ENCODE measurements at regions not wholly inside any gene's neighbourhood (a gene's known extent, or its start where the extent isn't known, plus 50 kb on each side); places are given as distances from the start of the nearest gene placed in this dataset.

DNA sequence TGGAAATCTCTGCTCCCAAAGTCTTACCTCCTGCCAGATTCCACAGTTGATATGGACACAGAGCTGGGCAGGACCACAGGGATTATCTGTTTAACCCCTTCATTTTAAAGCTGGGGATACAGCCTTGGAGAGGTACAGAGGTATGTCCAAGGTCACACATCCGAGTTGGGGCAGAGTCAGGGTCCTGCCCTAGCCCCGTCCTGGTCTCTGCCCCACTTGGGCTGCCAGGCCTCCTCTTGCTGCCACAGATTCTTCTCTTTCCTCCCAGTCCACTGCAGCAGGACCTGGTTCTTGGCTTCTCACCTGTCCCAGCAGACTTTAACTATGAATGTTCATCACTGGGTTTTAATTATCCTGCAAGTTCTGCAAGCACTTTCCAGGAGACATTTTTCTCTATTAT, 258.3 kb downstream of the MATN1 start:
- Histone ChIP-seq H3K27ac (no peak overlapping the region), H3K9me3 (peaks cover 0 to 4% (median 0%) of the 10 kb centered on the region in 11 donors), H3K27me3 (peaks cover 0 to 25% (median 4%) of the 10 kb centered on the region in 7 donors), H3K4me3 (no peak overlapping the region), H3K36me3 (no peaks in the 10 kb centered on the region), H3K4me1 (no peaks in the 10 kb centered on the region)
- no peak for TF ChIP-seq CTCF (IDR thresholded peaks at IDR 0.05)
- WGBS, 2 donors = 81 to 91% methylated on average over 2 of the region's 2 CpGs
- no peak for ATAC-seq
- DNase-seq = no peak
- intact Hi-C loops (cut with DNase I) = no loop called here

DNA sequence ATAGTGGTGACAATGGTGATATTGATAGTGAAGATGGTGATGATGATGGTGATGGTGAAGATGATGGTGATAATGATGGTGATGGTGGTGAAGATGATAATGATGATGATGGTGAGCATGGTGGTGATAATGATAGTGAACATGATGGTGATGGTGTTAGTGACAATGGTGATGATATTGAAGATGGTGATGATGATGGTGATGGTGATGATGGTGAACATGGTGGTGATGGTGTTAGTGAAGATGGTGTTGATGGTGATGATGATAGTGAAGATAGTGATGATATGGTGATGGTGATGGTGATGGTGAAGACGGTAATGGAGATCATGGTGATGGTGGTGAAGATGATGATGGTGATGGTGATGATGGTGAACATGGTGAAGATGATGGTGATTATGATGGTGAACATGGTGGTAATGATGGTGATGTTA, 259.2 kb downstream of the MATN1 start:
- ATAC-seq = no peak
- Histone ChIP-seq H3K36me3 (no peaks in the 10 kb centered on the region), H3K27me3 (peaks cover 0 to 25% (median 4%) of the 10 kb centered on the region in 7 donors), H3K27ac (no peak overlapping the region), H3K9me3 (peaks cover 0 to 4% (median 0%) of the 10 kb centered on the region in 11 donors), H3K4me1 (no peaks in the 10 kb centered on the region), H3K4me3 (no peak overlapping the region)
- intact Hi-C loops (cut with DNase I) = no loop called here
- 100% methylated on average over 1 of the region's 1 CpG for WGBS, 2 donors
- DNase-seq = no peak
- no peak for TF ChIP-seq CTCF (IDR thresholded peaks at IDR 0.05)

GRCh38 chr1:30462826-30463425, 260.5 kb downstream of the MATN1 start:
- no peak for ATAC-seq
- H3K4me3 ChIP-seq = no peak overlapping the region
- intact Hi-C loops (cut with DNase I) = no loop called here
- no peak overlapping the region for H3K27ac ChIP-seq
- DNase-seq = no peak
- peaks cover 0 to 4% (median 0%) of the 10 kb centered on the region in 11 donors for H3K9me3 ChIP-seq
- peaks cover 0 to 25% (median 4%) of the 10 kb centered on the region in 7 donors for H3K27me3 ChIP-seq
- WGBS, 2 donors = 62 to 69% methylated on average over 10 of the region's 10 CpGs
- TF ChIP-seq CTCF (IDR thresholded peaks at IDR 0.05) = no peak
- no peaks in the 10 kb centered on the region for H3K36me3 ChIP-seq
- no peaks in the 10 kb centered on the region for H3K4me1 ChIP-seq

DNA sequence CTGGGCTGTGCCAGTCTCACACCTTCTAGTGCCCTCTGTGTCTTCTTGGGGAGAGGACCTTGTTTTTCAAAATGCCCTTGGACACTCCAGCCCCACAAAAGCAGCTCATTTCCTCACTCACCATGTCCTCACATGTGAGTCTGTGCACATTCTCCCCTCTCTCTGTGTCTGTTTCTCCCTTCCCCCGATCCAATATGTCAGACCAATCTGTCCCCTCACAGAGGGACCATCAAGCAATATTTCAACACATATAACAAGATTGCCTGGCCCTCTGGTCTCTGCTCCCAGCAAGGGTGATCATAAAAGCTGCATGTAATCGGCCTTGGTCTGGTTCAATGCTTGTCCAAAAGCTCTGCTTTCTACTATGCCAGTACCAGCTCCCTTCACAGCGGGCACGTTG, 261.2 kb downstream of the MATN1 start:
- Histone ChIP-seq H3K9me3 (peaks cover 0 to 6% (median 0%) of the 10 kb centered on the region in 11 donors), H3K27me3 (peaks cover 0 to 25% (median 4%) of the 10 kb centered on the region in 7 donors), H3K27ac (no peak overlapping the region), H3K4me3 (no peak overlapping the region), H3K4me1 (no peaks in the 10 kb centered on the region), H3K36me3 (no peaks in the 10 kb centered on the region)
- intact Hi-C loops (cut with DNase I) = no loop called here
- 74 to 81% methylated on average over 4 of the region's 4 CpGs for WGBS, 2 donors
- ATAC-seq (no peak), DNase-seq (no peak)
- no peak for TF ChIP-seq CTCF (IDR thresholded peaks at IDR 0.05)

Measured in heart right ventricle (tissue), 16 donors.